ENCODE measurements at regions not wholly inside any gene's neighbourhood (a gene's known extent, or its start where the extent isn't known, plus 50 kb on each side); places are given as distances from the start of the nearest gene placed in this dataset.
"Not testable (repeated sequence)": the region's sequence is repeated elsewhere in the genome, so short reads cannot be mapped to it uniquely, and the experiment has no call there.

DNA sequence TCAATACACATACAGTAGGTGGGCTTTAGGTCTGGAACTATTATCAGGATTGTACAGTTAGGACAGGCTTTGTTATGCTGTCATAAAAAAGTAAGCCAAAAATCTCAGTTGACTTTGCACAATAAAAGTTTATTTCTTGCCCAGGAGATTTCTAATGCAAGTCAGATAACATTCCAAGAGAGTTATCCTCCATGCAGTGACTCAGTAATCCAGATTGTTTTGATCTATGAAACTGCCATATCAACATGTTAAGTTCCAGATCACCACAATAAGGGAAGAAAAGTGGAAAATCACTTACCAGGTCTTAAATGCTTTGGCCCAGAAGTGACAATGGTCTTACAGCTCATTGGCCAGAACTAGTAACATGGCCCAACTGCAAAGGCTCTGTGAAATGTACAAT, 636.2 kb upstream of the KLF12 start:
- DNase-seq: no peak

DNA sequence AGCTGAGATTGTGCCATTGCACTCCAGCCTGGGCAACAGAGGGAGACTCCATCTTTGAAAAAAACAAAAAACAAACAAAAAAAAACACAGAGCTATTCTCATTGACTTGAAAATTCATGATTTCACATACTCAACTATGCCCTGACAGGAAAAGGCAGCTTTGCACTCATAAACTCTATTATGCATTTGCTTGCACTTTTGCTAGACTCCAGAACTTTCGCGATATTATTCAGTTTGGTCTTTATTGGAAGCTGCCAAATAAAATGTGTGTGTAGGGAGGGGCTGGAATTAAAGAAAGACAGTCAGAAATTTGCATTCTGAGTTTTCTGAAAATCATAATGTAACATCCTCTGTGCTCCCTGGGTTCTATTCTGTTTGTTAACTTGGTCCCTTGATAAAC, 635.1 kb upstream of the KLF12 start:
- DNase-seq: no peak

DNA sequence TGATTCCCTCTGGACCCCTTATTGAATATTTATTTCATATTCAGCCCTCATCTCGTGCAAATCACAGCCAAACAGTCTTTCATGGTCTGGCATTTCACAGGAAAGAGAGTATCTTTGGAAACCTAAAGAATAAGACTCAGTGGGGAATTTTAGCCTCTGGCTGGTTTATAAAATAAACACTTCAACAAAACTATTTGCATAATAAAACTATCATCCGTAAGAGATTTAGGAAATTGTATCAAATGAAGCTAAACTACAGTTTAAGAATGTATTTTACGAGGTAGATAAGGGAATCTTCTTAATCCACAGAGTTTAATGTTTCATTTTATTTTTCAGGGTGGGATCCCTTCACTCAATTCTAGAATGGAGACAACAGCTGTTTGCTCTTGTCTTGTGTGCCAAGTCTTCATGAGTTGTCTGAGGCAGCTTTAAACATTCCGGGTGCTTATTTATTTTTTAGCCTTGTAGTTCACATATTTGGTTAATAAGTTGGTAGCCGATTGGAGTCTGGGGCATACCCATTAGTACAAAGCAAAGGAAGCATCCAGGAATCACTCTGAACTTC, 634.4 kb upstream of the KLF12 start:
- DNase-seq: no peak

DNA sequence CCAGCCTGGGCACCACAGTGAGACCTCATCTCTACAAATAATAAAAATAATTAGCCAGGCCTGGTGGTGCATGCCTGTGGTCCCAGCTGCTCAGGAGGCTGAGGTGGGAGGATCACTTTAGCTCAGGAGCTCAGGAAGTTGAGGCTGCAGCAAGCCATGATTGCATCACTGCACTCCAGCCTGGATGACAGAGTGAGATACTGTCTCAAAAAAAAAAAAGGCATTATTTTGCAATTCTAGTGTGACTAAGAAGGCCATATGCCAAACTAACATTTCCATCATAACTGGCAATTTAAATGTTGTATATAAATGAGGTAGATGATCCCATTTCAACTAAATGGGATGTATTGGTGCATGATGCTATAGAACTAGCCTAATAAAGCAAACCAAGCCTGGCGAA, 632.8 kb upstream of the KLF12 start:
- no peak for DNase-seq

DNA sequence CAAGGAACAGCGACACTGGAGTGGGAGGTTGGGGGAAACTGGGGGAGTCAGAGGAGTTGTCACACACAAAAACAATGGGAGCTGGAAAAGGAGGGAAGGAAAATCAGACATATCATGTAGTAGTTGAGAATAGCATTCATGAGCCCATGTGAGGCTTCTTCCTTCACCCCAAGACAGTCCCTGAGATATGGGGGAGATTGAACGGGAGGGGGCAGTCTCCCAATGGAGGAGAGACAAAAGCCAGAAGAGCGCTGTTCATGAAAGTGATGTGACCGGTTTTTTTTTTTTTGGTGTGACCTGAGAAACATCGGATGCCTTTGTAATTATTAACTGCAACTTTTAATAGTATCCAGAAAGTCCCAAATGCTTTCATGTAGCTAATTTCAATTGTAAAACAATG, 631.8 kb upstream of the KLF12 start:
- no peak for DNase-seq

DNA sequence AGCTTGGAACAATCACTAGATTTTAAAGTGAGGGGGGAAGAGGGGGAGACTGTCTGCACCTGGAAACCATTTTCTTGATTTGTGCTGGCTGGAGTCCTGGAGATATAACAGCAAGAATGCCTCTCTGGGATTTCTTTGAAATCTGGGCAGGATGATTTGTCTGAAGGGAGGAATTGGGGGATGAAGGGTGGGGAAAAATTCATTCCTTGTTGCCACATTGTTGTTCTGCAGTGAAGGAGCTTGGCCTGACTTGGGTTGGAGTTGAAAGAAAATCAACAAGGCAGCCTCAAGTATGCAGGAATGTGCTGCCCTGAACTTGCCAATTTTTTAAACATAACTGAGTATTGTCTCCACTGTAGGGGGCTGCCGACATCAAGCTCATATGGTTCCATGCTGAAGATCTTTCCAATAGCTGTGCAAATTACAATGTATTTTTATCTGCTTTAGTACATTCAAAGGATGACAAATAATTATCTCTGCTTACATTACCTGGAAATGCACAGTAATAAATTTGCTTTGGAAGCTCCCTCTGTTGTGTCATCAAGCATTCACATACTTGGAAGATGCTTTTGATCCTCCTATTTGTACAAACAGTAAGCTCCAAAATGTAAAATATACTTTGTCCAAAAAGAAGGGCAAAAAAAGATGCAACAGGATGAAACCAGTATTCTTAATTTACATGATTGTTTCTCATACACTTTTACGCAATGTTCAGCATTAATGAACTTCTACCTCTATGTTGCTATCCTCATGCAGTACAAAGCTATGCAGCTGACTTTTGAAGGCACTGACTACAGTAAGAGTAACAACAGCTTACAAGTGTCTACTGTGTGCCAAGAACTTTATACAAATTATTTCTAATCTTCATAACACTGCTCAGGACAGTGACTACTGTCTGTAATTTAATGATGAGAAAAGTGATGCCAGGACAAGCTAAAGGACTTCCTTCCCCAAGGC, 627.9 kb upstream of the KLF12 start:
- no peak for DNase-seq

DNA sequence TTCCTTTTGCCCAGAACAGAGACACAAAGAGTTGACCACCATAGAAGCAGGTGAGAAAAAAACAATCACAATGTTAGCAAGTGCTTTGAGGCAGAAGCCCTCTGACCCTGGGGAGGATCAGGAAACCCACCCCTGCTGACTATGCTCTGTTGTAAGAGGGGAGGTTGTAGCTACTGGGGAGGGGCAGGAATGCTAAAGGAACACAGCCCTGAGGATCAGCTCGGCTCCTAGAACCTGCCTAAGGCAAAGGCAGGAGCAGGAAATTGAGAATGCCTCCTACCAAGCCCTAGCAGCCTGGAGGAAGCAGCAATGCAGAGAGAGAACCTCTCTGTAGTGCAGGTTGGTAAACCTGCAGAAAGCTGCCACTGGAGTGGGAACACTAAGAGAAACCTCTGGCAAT, 624.0 kb upstream of the KLF12 start:
- DNase-seq: no peak

DNA sequence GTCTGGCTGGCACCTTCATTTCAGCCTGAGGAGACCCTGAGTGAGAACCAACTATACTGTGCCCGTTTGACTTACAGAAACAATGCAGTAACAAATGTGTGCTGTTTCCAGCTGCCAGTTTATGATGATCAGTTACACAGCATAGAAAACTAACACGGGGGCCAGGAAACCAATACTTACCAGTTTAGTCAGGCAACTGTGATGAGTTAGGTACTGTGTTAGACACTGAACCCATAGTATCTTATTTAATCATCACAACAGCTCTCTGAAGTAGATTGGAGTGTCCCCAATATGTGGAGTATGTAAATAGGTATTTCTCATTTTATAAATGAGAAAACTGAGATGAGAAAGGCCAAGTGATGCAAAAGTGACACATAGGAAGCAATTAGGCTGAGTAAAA, 620.9 kb upstream of the KLF12 start:
- DNase-seq: no peak

DNA sequence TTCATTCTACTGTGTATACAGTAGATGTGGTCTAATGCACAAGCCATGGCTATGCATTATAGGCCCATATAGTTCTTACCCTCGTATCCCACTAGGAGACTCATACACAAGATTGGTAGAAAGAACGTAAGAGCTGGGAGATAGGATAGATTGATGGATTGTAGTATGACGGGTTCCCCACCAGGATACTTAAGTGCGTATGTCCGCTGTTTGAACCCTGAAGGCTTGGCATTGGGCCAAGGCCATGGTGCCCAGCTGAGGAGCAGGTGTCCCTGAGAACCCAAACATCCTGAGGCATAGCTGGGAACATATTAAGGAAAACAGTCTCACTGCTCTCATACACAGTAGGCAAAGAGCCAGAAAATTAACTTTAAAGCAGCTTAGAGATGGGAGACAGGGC, 617.5 kb upstream of the KLF12 start:
- DNase-seq: no peak

DNA sequence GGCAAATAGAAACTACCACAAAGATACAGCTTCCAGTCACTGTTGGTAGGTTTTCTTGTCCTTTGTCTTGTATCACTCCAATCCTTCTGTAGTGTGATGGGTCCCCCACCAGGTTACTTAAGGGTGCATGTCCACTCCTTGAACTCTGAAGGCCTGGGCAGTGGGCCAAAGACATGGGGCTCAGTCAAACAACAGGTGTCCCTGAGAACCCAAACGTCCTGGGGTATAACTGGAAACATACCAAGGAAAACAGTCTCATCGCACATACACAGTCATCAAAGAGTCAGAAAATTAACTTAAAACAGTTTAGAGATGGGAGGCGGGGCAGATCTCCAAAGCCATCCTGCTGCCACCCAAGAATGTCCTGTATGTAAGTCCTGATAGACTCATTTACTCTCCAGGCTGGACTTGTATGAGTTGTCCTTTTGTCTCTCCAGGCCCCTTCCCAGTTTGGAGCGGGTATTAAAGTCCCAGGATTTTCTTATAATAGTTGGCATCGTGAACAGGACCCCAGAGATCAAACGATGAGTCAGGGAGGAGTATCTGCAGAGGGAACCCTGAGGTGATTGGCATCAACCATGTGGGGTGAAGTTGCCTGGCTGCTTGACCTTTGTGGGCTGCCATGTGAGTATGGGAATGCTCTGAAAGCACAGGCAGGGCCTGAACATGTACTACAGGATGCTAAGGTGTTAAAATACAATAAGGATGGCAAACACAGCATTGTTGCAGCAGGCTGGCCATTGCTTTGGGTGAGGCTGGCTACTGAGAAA, 613.2 kb upstream of the KLF12 start:
- DNase-seq: no peak

DNA sequence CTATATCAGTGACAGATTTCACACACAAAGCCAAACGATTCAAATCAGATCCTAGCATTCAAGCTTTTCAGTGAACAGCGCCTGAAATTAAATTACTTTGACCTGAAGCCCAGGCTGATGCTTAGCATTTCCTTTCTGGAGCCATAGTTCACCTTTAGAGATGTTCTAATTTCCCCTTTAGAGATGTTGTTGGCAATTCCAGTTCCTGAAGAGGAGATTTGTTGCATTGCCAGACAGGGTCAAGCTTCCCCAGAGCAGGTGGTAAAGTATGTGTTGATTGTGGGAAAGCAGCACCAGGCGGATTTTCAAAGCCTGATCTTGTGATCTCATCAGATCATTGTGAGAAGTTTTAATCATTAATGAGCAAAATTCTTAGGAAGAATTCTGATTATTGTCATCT, 609.8 kb upstream of the KLF12 start:
- no peak for DNase-seq

DNA sequence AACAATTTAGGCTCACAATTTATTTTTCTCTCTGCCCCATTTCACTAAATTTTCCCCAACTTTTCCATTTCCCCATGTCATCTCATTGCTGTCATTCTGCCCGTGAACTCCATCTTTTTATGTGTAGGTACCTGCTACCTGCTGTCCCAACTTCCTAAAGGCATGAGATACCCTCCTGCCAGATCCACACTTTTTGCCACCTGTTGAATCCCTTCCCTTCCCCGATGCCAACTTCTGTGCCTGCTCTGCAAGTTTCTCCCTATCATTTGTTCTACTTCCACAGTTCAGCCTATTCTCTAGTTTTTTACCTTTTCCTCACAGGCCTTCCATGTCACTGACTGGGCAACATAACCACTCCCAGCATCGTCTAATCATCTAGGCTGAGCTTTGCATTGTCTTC, 607.5 kb upstream of the KLF12 start:
- no peak for DNase-seq

DNA sequence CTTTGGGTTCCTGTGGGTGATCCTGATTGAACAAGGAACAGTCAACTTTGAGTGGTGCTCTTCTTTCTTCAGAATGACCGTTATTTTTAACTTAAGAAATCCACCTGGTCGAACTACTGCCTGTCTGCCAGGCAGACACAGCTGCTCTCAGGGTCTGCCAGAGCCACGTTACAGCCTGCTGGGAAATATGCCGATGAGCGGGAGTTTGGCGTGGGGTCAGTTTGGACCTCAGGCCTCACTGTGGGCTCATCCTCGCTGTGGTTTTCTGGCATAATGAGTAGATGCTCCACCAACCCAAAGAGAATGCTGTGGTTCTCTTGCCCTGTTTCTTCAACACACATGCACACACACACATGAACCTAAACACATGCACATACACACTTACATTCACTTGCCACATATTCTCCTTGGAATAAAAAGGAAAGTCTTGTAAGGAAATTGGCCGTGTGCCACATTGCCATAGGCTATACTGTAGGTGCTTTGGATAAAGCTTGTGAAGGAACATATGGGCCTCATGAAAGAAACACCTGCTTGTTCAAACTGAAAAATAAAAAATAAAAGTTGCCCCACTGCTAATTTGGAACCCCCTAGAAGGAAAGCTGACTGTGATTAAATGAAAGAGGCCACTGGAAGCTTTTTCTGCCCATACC, 598.7 kb upstream of the KLF12 start:
- no peak for DNase-seq

DNA sequence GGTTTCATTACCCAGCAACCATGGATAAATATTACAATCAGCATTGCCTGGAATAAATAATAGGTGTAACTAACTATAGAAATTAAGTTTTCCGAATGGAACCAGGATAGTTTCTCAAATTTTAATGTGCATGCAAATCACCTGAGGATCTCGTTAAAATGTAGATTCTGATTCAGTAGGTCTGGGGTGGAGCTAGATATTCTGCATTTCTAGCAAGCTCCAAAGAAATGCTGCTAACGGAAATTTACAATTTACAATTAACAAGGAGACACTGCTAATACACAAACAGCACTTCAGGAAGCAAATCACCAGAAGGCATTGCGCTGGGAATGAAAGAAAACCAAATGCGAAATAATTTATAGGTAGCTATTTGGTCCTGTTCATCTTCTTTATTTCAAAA, 597.5 kb upstream of the KLF12 start:
- no peak for DNase-seq

DNA sequence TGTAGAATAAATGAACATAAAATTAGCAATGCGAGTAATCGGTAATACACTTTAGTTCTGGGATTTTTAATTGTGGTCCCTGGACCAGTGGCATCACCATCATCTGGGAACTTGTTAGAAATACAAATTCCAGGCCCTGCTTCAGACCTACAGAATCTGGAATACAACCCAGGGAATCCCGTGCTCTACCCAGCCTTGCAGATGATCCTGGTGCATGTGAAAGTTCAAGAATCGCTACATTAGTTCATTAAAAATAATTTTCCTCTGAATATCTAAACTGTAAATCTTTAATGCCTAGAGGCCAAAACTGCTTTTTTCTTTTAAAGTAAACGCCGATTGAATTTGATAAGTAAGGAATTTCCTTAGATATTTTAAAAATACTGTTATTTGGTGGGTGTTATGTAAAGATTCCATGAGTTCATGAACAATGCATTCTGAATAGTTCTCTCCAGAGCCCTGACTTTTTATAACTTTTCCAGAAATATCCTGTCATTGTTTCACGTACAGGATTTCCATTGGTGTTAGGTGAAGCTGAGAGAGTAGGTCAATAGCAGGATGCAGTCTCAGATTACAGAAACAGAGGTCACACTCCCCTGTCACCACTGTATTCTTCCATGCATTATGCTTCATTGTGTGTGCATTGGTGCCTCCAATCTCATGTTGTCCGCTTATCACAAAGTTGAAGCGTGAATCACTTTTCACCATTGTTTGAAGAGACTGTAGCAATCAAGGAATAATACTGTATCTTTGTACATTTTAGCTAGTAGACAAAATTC, 596.5 kb upstream of the KLF12 start:
- DNase-seq: no peak

DNA sequence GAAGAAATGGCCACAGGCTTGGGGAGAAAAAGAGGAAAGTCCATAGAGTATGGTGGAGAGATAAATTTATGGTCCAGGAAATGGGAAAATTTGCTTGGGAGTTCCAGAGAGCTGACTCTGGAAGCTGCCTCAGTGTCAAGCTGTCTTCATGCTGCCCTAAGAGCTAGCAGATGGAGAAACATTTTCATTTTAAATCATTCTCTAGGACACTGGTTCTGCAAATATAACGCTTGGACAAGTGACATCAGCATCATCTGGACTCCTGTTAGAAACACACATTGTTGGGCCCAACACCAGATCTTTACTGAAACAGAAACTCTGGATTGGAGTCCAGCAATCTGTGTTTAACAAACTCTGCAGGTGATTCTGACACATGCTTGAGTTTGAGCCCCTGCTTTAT, 592.0 kb upstream of the KLF12 start:
- DNase-seq: no peak

DNA sequence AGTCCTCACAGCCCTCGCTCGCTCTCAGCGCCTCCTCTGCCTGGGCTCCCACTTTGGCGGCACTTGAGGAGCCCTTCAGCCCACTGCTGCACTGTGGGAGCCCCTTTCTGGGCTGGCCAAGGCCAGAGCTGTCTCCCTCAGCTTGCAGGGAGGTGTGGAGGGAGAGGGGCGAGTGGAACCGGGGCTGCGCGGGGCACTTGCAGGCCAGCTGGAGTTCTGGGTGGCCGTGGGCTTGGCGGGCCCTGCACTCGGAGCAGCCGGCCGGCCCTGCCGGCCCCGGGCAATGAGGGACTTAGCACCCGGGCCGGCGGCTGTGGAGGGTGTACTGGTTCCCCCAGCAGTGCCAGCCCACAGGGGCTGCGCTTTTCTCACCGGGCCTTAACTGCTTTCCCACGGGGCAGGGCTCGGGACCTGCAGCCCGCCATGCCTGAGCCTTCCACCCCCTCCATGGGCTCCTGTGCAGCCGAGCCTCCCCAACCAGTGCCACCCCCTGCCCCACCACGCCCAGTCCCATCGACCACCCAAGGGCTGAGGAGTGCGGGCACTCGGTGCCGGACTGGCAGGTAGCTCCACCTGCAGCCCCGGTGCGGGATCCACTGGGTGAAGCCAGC, 584.1 kb upstream of the KLF12 start:
- DNase-seq: not testable (repeated sequence)

DNA sequence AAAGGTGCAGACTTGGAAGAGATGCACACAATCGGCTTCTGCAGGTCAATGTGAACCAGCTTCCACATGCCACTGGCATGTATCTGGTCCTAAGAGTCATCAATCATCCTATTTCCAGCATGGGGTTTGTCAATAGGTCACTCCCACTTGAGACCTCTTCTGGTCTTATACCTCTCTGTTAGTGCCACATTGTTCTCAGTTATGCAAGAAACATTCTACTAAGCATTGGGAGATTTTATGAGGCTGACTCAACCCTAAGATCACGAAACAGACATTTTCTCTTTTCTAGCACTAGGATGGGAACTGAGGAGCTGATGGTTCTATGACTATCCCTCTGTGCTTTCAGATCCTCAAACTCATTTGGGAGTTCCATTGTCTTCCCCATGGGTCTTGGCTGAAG, 581.5 kb upstream of the KLF12 start:
- DNase-seq: no peak

DNA sequence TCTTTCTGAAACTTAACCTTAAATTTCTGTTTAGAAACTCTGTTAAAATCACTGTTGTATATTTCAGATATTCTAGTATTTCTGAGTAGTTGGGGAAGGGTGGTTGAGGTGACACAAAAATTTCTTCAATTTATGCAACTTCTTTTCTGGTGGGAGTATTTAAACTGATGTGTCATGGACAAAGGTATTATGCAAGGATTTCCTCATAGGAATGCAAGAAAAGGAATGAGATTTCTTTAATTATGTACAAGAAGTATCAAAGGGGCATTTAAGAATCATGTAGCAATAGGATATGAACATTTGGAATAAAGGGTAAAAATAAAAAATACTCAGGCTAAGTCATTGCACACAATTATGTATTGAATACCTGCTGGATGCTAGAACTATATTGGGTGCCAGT, 575.8 kb upstream of the KLF12 start:
- DNase-seq: no peak

DNA sequence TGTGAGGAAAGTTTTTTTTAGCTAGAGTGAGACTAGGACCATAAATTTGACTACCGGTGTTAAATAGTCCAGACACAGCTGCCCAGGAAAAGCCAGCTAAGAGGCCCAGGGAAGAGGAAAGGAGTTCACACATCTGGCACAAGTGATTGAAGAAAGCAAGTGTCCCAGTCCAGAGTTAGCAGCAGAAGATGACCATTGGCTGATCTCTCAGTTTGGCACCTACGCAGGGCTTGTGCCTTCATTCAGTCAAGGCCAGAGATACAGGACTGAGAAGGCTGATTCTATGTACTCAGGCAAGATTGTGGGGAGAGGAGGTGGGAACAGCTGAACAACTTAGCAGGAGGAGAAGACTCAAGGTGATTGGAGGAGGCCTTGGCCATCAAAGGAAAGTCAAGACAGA, 575.0 kb upstream of the KLF12 start:
- DNase-seq: no peak

DNA sequence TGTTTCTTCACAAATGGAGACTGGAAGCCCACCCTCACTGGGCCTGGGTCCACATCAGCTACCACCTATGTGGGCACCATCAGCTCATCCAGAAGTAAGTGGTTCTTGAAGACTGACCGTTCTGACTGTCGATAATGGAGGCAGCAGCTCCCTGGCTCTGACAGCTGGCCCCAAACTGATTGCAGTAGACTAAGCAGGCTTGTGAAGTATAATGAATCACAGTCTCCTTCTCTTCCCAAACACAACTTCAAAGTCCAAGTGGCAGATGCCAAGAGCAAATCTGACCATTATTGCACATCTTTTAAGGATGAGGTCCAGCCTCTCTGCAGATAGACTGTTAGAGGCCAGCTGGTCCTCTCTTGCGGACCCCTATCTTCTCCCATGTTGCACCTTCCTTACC, 574.4 kb upstream of the KLF12 start:
- DNase-seq: no peak

DNA sequence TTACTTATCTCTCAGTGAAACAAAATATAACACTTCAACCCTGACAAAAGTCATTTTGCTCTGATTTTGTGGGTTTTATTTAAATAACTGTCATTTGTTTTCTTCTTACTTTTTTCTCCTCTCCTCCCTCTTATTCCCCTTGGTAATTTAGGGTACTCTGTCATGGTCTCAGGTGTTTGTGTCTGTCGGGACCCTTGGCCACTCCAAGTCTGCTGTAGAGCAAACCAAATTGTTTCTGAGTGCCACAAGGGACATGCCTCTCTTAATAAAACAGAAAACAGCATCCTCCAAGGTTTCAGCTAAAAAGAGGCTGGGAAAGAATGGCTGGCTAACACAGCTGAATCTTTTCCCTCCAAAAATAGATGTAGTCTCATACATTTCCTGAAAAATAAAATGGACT, 573.1 kb upstream of the KLF12 start:
- DNase-seq: no peak

All from activated naive CD4-positive, alpha-beta T cell treated with Interleukin-2 at 50 U/mL for 16 hours (primary cell).